Peyer's patch (tissue), 4 donors: ENCODE measurements at regions not wholly inside any gene's neighbourhood (a gene's known extent, or its start where the extent isn't known, plus 50 kb on each side); places are given as distances from the start of the nearest gene placed in this dataset.

Source experiments
- DNase-seq, 3 donors: peaks; one replicate each; pipeline ENCODE4 v3.0.0-alpha.2; 2017 to 2019
- H3K27ac ChIP-seq, 4 donors: fragments of 200-600 bp; sonication (generic); one replicate each; pipeline ENCODE4 v1.5.1; 2016 to 2019
- H3K27me3 ChIP-seq, 2 donors: fragments of 200-600 bp; sonication (generic); one replicate each; pipeline ENCODE4 v1.5.1; 2019
- H3K36me3 ChIP-seq, 3 donors: fragments of 200-600 bp; sonication (generic); one replicate each; pipeline ENCODE4 v1.5.1; 2016 to 2019
- H3K4me1 ChIP-seq, 4 donors: fragments of 200-600 bp; sonication (generic); one replicate each; pipeline ENCODE4 v1.5.1; 2016 to 2019
- H3K4me3 ChIP-seq, 4 donors: fragments of 200-600 bp; sonication (generic); 1 replicate in 3 of 4; 2 replicates in 1 of 4; pipeline ENCODE4 v1.5.1; 2016 to 2019; ENCODE audit warnings: mild to moderate bottlenecking in 1 of 4
- H3K9me3 ChIP-seq, 4 donors: fragments of 200-600 bp; sonication (generic); one replicate each; pipeline ENCODE4 v1.5.1; 2016 to 2019; ENCODE audit warnings: mild to moderate bottlenecking in 1 of 4
- CTCF ChIP-seq, 6 experiments: fragments of 450-650 bp in 4 of 6; fragments of 200-600 bp in 2 of 6; sonication (generic) in 1 of 6; IDR thresholded peaks; one replicate each; pipeline ENCODE4 v1.5.1; 2017 to 2019; ENCODE audit warnings: antibody characterized with exemption in 6 of 6, mild to moderate bottlenecking in 3 of 6, moderate library complexity in 1 of 6
- POLR2A ChIP-seq, 2 donors: fragments of 450-650 bp; IDR thresholded peaks; one replicate each; pipeline ENCODE4 v1.5.1; 2017; ENCODE audit warnings: antibody characterized with exemption in 2 of 2, mild to moderate bottlenecking in 2 of 2, moderate library complexity in 2 of 2

GRCh38 chr13:37417060-37417441, 181.5 kb downstream of the POSTN start:
- Histone ChIP-seq H3K27ac (no peak overlapping the region), H3K4me3 (no peak overlapping the region), H3K9me3 (no peaks in the 10 kb centered on the region), H3K27me3 (no peaks in the 10 kb centered on the region), H3K36me3 (no peaks in the 10 kb centered on the region), H3K4me1 (no peaks in the 10 kb centered on the region)
- no peak for DNase-seq
- no peak for TF ChIP-seq CTCF (IDR thresholded peaks at IDR 0.05)

- Histone ChIP-seq H3K36me3 (no peaks in the 10 kb centered on the region), H3K4me3 (no peak overlapping the region), H3K4me1 (no peaks in the 10 kb centered on the region), H3K9me3 (no peaks in the 10 kb centered on the region), H3K27me3 (no peaks in the 10 kb centered on the region), H3K27ac (no peak overlapping the region)
- TF ChIP-seq POLR2A (IDR thresholded peaks at IDR 0.05) (no peak), CTCF (IDR thresholded peaks at IDR 0.05) (no peak)
- DNase-seq = no peak
These were observed 182.1 kb downstream of the POSTN start for GRCh38 chr13:37416291-37417059.

GRCh38 chr13:37413161-37413560, 185.4 kb downstream of the POSTN start:
- no peak for DNase-seq
- TF ChIP-seq POLR2A (IDR thresholded peaks at IDR 0.05) (no peak), CTCF (IDR thresholded peaks at IDR 0.05) (no peak)

GRCh38 chr13:37412241-37412921, 186.2 kb downstream of the POSTN start:
- no peaks in the 10 kb centered on the region for H3K4me1 ChIP-seq
- H3K27me3 ChIP-seq = no peaks in the 10 kb centered on the region
- no peak overlapping the region for H3K27ac ChIP-seq
- TF ChIP-seq POLR2A (IDR thresholded peaks at IDR 0.05) = no peak
- no peak for TF ChIP-seq CTCF (IDR thresholded peaks at IDR 0.05)
- no peak for DNase-seq
- H3K4me3 ChIP-seq = no peak overlapping the region
- no peaks in the 10 kb centered on the region for H3K9me3 ChIP-seq
- H3K36me3 ChIP-seq = no peaks in the 10 kb centered on the region

More at GRCh38 chr13:37413161-37413560, 185.4 kb downstream of the POSTN start:
- no peak overlapping the region for H3K27ac ChIP-seq
- H3K9me3 ChIP-seq = no peaks in the 10 kb centered on the region
- no peak overlapping the region for H3K4me3 ChIP-seq
- H3K36me3 ChIP-seq = no peaks in the 10 kb centered on the region
- no peaks in the 10 kb centered on the region for H3K4me1 ChIP-seq
- no peaks in the 10 kb centered on the region for H3K27me3 ChIP-seq

- no peak overlapping the region for H3K4me3 ChIP-seq
- no peaks in the 10 kb centered on the region for H3K27me3 ChIP-seq
- no peak for DNase-seq
- no peaks in the 10 kb centered on the region for H3K9me3 ChIP-seq
- no peaks in the 10 kb centered on the region for H3K36me3 ChIP-seq
- no peaks in the 10 kb centered on the region for H3K4me1 ChIP-seq
- no peak overlapping the region for H3K27ac ChIP-seq
- TF ChIP-seq POLR2A (IDR thresholded peaks at IDR 0.05) (no peak), CTCF (IDR thresholded peaks at IDR 0.05) (no peak)
These were observed 188.3 kb downstream of the POSTN start for GRCh38 chr13:37410316-37410715.
